Activated naive CD8-positive, alpha-beta T cell (primary cell): ENCODE measurements at regions not wholly inside any gene's neighbourhood (a gene's known extent, or its start where the extent isn't known, plus 50 kb on each side); places are given as distances from the start of the nearest gene placed in this dataset.
"Not testable (repeated sequence)": the region's sequence is repeated elsewhere in the genome, so short reads cannot be mapped to it uniquely, and the experiment has no call there.

Source experiments
- H3K27ac Mint-ChIP-seq: one replicate; pipeline ENCODE4 v1.8.0; 2021; ENCODE audit warnings: mixed read lengths
- H3K27me3 Mint-ChIP-seq: one replicate; pipeline ENCODE4 v1.8.0; 2021; ENCODE audit warnings: mixed read lengths
- H3K36me3 Mint-ChIP-seq: one replicate; pipeline ENCODE4 v1.8.0; 2021; ENCODE audit warnings: mixed read lengths
- H3K4me1 Mint-ChIP-seq: one replicate; pipeline ENCODE4 v1.8.0; 2021; ENCODE audit warnings: low read depth, mixed read lengths
- H3K4me3 Mint-ChIP-seq: one replicate; pipeline ENCODE4 v1.8.0; 2021; ENCODE audit warnings: mild to moderate bottlenecking, mixed read lengths
- H3K9me3 Mint-ChIP-seq: one replicate; pipeline ENCODE4 v1.8.0; 2021; ENCODE audit warnings: low read depth, mixed read lengths

DNA sequence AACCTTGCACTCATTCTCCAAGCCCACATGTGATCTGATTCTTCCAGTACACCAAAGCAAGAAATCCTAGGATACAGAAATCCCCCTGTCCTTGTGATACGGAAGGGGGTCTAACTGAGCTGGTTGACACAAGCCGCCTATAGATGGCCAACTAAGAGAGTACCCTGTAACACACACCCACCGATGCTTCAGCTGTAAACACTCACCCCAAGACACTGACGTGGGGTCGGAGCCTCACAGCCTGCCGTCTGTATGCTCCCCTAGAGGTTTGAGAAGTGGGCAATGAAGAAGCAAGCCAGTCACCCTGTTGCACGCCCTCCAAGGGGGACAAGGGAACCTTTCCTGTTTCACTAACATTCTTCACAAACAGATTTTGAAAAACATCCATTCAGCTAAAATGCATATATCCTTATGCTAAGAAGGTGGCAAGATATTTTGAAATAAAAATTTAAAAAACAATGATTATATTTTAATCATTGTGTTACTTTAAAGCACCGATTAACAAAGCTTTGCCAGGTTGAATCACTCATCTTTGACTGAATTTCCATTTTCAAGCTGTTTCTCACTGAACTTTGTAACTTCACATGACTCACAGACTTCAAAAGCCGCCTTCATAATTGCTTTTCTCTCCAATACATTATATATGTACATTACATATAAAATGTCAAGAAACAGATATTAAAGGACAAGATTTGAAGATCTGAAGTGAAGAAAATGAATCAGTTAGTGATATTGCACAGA lies 329.3 kb downstream of the ARL4A start:
- no peaks in the 10 kb centered on the region for H3K4me1 Mint-ChIP-seq
- H3K9me3 Mint-ChIP-seq, result no peaks in the 10 kb centered on the region
- no peaks in the 10 kb centered on the region for H3K36me3 Mint-ChIP-seq
- no peak overlapping the region for H3K27ac Mint-ChIP-seq
- H3K4me3 Mint-ChIP-seq, result no peak overlapping the region
- peaks cover 3% of the 10 kb centered on the region for H3K27me3 Mint-ChIP-seq

DNA sequence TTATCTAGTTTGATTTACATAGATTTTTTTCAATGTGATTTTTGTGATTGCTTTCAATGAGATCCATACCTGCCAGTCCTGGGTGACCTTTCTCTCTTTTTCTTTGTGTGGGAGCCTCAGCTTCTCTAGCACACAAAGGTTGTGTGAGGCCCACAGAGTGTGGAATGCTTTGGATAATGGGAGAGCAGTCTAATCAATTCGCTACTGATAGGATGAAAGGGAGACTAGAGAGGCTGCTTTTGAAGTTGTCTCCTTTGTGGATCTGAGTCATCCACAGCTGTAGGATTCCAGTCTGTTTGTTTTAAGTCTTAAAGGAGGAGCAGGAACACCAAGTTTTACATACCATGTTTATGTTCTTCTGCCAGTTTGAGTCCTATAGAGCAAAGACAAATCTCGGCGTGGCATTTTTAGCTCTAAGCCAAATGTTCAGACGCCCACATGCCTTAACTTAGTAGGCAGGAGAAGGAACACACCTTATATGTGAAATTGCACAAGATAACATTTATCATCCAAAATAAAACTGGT lies 330.0 kb downstream of the ARL4A start:
- no peaks in the 10 kb centered on the region for H3K36me3 Mint-ChIP-seq
- H3K27ac Mint-ChIP-seq, result no peak overlapping the region
- H3K4me1 Mint-ChIP-seq, result no peaks in the 10 kb centered on the region
- peaks cover 3% of the 10 kb centered on the region for H3K27me3 Mint-ChIP-seq
- no peak overlapping the region for H3K4me3 Mint-ChIP-seq
- no peaks in the 10 kb centered on the region for H3K9me3 Mint-ChIP-seq

DNA sequence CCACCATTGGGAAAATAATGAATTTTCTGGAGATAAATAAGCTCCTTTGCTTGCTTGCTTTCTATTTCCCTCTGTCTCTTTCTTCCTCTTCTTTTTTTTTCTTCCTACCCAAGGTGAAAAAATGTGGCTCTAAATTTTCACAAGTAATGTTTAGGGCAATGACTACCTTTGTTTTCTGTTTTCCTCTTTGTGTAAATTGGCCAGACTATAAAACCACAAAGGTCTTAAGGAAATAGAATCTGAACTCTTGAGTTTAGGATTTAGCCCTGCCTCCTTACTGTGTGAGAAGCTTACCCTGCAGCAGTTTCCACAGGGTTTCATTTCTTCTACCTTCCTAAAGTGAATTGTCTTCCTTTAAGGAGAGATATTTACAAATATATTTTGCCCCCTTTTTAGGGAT lies 330.4 kb downstream of the ARL4A start:
- H3K4me3 Mint-ChIP-seq, result no peak overlapping the region
- H3K9me3 Mint-ChIP-seq, result no peaks in the 10 kb centered on the region
- no peaks in the 10 kb centered on the region for H3K4me1 Mint-ChIP-seq
- peaks cover 3% of the 10 kb centered on the region for H3K27me3 Mint-ChIP-seq
- no peaks in the 10 kb centered on the region for H3K36me3 Mint-ChIP-seq
- no peak overlapping the region for H3K27ac Mint-ChIP-seq

DNA sequence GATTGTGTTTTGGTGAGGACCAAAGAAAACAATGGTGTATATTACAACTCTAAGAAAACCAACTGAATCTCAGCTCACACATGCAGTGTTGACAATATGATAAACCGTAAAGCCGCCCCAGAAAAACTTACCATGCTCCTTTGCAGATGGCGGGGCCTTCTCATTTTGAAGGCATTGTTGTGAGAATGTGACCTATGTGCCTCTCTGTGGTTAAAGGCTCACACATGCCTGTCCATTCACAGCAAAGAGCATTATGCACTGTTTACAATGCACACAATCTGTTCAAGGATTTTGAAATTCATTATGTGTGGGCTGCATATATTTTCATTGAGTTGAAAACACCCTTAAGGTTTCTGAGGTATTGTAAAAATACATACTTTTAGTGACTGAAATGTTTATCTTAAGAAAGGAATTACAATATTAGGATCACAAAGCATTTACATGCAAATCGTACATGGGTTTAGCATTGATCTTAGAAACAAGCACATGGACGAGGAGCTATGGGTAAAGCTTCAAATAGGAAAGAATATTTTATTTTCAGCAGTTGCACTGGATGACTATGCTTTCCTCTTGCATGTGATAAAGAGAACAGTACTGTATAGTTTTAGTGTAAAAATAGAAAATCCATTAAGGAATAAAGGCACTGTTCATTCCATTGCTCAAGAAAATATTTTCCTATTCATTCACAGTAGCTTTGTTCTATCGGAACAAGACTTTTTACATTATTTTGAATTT lies 334.3 kb downstream of the ARL4A start:
- peaks cover 2% of the 10 kb centered on the region for H3K27me3 Mint-ChIP-seq
- no peaks in the 10 kb centered on the region for H3K9me3 Mint-ChIP-seq
- H3K4me1 Mint-ChIP-seq, result no peaks in the 10 kb centered on the region
- no peak overlapping the region for H3K4me3 Mint-ChIP-seq
- no peak overlapping the region for H3K27ac Mint-ChIP-seq
- no peaks in the 10 kb centered on the region for H3K36me3 Mint-ChIP-seq

DNA sequence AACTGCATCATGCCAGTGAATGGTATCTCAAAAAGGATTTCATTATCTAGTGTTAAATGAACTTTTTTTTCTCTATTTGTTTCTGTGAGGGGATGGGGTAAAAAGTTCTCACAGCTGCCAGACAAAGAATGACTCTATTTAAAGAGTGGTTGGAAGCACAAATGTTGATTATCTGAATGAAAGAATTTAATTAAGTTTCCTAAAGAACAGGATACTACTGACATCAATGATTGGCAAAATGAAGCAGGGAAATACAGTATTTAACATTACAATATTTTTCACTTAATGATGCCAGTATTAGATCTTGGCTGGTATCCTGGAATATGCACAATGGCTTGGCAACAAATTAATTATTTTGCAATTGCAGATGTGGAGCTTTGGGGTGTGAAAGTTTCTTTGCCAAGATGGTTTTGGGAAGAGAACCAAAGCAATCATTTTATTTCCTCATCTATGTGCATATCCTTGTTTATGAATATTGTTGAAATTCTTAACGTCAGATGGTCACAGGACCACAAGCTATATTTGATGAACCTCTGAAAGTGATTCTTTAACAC lies 336.8 kb downstream of the ARL4A start:
- Mint-ChIP-seq H3K9me3 (no peaks in the 10 kb centered on the region), H3K4me3 (no peak overlapping the region), H3K27me3 (peaks cover 2% of the 10 kb centered on the region), H3K27ac (no peak overlapping the region), H3K4me1 (no peaks in the 10 kb centered on the region), H3K36me3 (no peaks in the 10 kb centered on the region)

GRCh38 chr7:13025043-13025442 lies 337.6 kb downstream of the ARL4A start:
- not testable (repeated sequence) for H3K36me3 Mint-ChIP-seq, H3K4me3 Mint-ChIP-seq, H3K9me3 Mint-ChIP-seq, H3K4me1 Mint-ChIP-seq, H3K27me3 Mint-ChIP-seq, H3K27ac Mint-ChIP-seq

DNA sequence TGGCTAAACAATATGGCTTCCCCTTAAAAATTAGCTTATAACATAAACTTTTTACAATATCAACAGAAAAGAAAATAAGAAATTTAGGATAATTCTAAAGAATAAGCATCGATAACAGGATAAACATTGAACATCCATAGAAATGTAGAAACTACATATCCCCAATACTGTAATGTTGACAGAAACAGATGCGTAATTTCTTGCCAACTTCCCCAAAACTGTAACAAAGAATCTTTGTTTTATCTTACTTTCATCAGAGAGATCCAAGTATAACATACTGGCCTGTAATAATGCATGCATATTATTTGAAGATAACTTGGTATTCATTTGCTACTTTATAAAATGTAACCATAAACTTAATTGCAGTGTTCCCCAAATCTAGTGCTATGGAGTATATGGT lies 339.9 kb downstream of the ARL4A start:
- Mint-ChIP-seq H3K27ac (no peak overlapping the region), H3K9me3 (no peaks in the 10 kb centered on the region), H3K36me3 (no peaks in the 10 kb centered on the region), H3K4me1 (no peaks in the 10 kb centered on the region), H3K4me3 (no peak overlapping the region), H3K27me3 (no peaks in the 10 kb centered on the region)

DNA sequence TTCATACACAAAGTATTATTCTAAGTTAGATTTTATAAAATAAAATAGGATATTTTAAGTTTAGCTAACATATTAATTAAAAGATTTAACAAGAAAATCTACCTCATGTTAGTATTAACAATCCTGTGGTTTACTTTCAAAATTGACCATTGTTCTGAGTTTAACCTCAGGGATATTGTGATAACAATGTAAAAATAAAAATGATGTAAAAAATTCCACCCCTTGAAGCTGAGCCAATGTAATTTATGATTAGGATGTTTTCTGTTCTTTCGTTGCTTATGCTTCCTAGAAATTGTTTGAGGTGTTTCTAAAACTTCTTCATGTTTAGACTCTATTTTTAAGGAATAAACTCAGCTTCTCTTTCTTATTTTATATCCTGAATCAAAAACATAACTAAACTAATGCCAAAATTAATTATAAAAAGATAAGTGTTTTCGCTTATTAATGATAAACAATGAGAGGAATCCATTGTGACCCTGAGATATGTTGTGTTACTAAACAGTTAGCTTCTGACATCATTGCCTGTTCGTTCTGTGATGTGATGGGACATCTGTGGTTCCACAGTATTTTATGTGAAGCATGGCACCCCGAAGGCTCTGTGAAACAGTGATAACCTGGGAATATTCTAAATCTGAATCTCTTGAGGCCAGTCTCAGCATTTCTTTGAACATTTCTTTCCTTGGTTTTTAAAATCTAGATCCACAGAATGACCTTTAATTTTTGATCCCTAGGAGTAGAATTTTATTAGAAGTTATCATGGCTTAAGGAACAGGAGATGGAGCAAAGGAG lies 340.8 kb downstream of the ARL4A start:
- no peaks in the 10 kb centered on the region for H3K4me1 Mint-ChIP-seq
- H3K27me3 Mint-ChIP-seq, result no peaks in the 10 kb centered on the region
- no peak overlapping the region for H3K27ac Mint-ChIP-seq
- no peak overlapping the region for H3K4me3 Mint-ChIP-seq
- H3K36me3 Mint-ChIP-seq, result no peaks in the 10 kb centered on the region
- H3K9me3 Mint-ChIP-seq, result no peaks in the 10 kb centered on the region

GRCh38 chr7:13028825-13029099 lies 341.3 kb downstream of the ARL4A start:
- Mint-ChIP-seq H3K27ac (no peak overlapping the region), H3K36me3 (no peaks in the 10 kb centered on the region), H3K27me3 (no peaks in the 10 kb centered on the region), H3K4me1 (no peaks in the 10 kb centered on the region), H3K9me3 (no peaks in the 10 kb centered on the region), H3K4me3 (no peak overlapping the region)

DNA sequence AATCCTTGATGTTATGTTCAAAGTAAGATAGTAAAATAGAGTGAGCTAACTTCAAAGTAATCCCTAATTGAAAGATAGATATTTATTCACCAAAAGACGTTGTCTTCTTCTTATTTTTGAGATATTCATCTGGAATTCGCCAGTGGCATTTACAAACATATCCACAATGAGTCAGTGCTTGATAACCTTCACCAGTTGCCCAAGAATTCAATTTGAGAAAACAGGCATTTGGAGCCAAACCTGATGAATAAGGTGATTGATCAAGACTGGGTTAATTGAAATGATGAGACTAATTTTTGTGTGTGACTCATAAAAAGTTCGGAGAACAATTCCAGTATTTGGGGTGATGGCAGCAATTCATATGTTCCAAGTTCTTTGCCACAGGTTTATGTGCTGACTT lies 344.0 kb downstream of the ARL4A start:
- peaks cover 2% of the 10 kb centered on the region for H3K9me3 Mint-ChIP-seq
- H3K4me1 Mint-ChIP-seq, result no peaks in the 10 kb centered on the region
- H3K4me3 Mint-ChIP-seq, result no peak overlapping the region
- no peaks in the 10 kb centered on the region for H3K36me3 Mint-ChIP-seq
- H3K27me3 Mint-ChIP-seq, result no peaks in the 10 kb centered on the region
- H3K27ac Mint-ChIP-seq, result no peak overlapping the region

GRCh38 chr7:13032084-13032483 lies 344.7 kb downstream of the ARL4A start:
- Mint-ChIP-seq H3K36me3 (no peaks in the 10 kb centered on the region), H3K4me3 (no peak overlapping the region), H3K27me3 (no peaks in the 10 kb centered on the region), H3K9me3 (peaks cover 3% of the 10 kb centered on the region), H3K27ac (no peak overlapping the region), H3K4me1 (no peaks in the 10 kb centered on the region)

DNA sequence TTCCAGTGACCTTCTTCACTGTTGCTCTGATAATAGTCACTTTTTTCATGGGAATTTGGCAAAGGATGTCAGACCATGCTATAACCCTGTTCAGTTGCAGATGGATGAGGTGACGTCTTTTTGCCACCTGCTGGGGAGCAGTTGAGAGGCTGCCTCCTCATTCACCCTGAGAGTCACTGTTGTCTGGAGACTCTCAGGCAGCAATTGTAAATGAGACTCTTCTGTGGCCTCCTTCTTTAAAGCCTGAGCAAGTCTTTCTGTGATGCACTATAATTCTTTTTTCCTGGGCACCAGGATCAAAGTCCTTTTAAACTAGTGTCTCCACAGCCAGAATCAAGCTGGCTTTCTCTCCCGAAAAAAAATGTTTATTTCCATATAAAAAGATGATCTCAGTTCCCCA lies 345.1 kb downstream of the ARL4A start:
- H3K9me3 Mint-ChIP-seq, result peaks cover 3% of the 10 kb centered on the region
- no peak overlapping the region for H3K4me3 Mint-ChIP-seq
- H3K27me3 Mint-ChIP-seq, result no peaks in the 10 kb centered on the region
- no peaks in the 10 kb centered on the region for H3K4me1 Mint-ChIP-seq
- H3K36me3 Mint-ChIP-seq, result no peaks in the 10 kb centered on the region
- no peak overlapping the region for H3K27ac Mint-ChIP-seq

GRCh38 chr7:13034693-13035092 lies 347.3 kb downstream of the ARL4A start:
- no peaks in the 10 kb centered on the region for H3K4me1 Mint-ChIP-seq
- no peaks in the 10 kb centered on the region for H3K36me3 Mint-ChIP-seq
- H3K27me3 Mint-ChIP-seq, result no peaks in the 10 kb centered on the region
- H3K4me3 Mint-ChIP-seq, result no peak overlapping the region
- H3K27ac Mint-ChIP-seq, result no peak overlapping the region
- H3K9me3 Mint-ChIP-seq, result peaks cover 3% of the 10 kb centered on the region

GRCh38 chr7:13035233-13035632 lies 347.8 kb downstream of the ARL4A start:
- Mint-ChIP-seq H3K4me3 (no peak overlapping the region), H3K9me3 (peaks cover 3% of the 10 kb centered on the region), H3K27ac (no peak overlapping the region), H3K27me3 (no peaks in the 10 kb centered on the region), H3K36me3 (no peaks in the 10 kb centered on the region), H3K4me1 (no peaks in the 10 kb centered on the region)

DNA sequence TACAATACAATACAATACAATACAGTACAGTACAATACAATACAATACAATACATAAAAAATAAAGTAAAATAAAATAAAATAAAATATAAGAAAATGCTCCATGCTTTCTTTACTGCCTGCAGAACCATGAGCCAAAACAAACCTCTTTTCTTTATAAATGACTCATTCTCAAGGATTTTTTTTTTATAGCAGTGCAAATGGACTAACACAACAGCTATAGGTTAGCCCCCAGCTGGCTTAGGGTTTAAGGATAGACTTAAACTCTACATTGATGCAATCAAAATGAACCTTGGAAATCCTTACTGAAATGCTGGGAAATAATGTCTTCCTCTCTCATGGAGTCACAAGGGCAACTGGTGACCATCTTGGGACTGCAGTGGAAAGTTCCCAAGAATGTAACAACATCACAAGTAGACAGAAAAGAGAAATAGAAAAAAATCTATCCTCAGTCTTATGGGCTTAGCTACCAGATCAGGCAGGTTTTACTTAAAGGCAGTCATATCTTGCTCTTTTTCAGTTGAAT lies 348.9 kb downstream of the ARL4A start:
- Mint-ChIP-seq H3K27me3 (no peaks in the 10 kb centered on the region), H3K4me1 (no peaks in the 10 kb centered on the region), H3K9me3 (peaks cover 3% of the 10 kb centered on the region), H3K4me3 (no peak overlapping the region), H3K36me3 (no peaks in the 10 kb centered on the region), H3K27ac (no peak overlapping the region)
